Kidney capillary endothelial cell (primary cell): ENCODE measurements at regions not wholly inside any gene's neighbourhood (a gene's known extent, or its start where the extent isn't known, plus 50 kb on each side); places are given as distances from the start of the nearest gene placed in this dataset.

Source experiments
- DNase-seq: peaks from one replicate; pipeline ENCODE4 v3.0.0-alpha.2; 2018; ENCODE audit warnings: low spot score

GRCh38 chr4:3669553-3669949 lies 96.6 kb upstream of the ADRA2C start:
- no peak for DNase-seq

- no peak for DNase-seq
Observed at GRCh38 chr4:3668825-3669552, 97.2 kb upstream of the ADRA2C start.

- no peak for DNase-seq
Observed at GRCh38 chr4:3667258-3667657, 98.9 kb upstream of the ADRA2C start.

- no peak for DNase-seq
Observed at GRCh38 chr4:3666263-3666662, 99.9 kb upstream of the ADRA2C start.

GRCh38 chr4:3665360-3665891 lies 100.8 kb upstream of the ADRA2C start:
- DNase-seq, result no peak

- DNase-seq, result no peak
Observed at GRCh38 chr4:3663791-3664190, 102.4 kb upstream of the ADRA2C start.

- no peak for DNase-seq
Observed at GRCh38 chr4:3662516-3662915, 103.7 kb upstream of the ADRA2C start.

GRCh38 chr4:3661989-3662388 lies 104.2 kb upstream of the ADRA2C start:
- DNase-seq, result no peak

- DNase-seq, result no peak
Observed at GRCh38 chr4:3660928-3661515, 105.2 kb upstream of the ADRA2C start.

- no peak for DNase-seq
Observed at GRCh38 chr4:3660086-3660927, 105.9 kb upstream of the ADRA2C start.

GRCh38 chr4:3659131-3659530 lies 107.1 kb upstream of the ADRA2C start:
- DNase-seq, result no peak

- DNase-seq, result no peak
Observed at GRCh38 chr4:3658530-3658913, 107.7 kb upstream of the ADRA2C start.

GRCh38 chr4:3657902-3658529 lies 108.2 kb upstream of the ADRA2C start:
- DNase-seq, result no peak

GRCh38 chr4:3656416-3657356 lies 109.5 kb upstream of the ADRA2C start:
- DNase-seq, result no peak

GRCh38 chr4:3655963-3656362 lies 110.2 kb upstream of the ADRA2C start:
- no peak for DNase-seq

GRCh38 chr4:3655485-3655884 lies 110.7 kb upstream of the ADRA2C start:
- DNase-seq, result no peak

- DNase-seq, result no peak
Observed at GRCh38 chr4:3654036-3654807, 112.0 kb upstream of the ADRA2C start.

- no peak for DNase-seq
Observed at GRCh38 chr4:3652586-3652985, 113.6 kb upstream of the ADRA2C start.

GRCh38 chr4:3651267-3651845 lies 114.8 kb upstream of the ADRA2C start:
- DNase-seq, result no peak

- no peak for DNase-seq
Observed at GRCh38 chr4:3649491-3649890, 116.7 kb upstream of the ADRA2C start.
